ENCODE measurements at regions not wholly inside any gene's neighbourhood (a gene's known extent, or its start where the extent isn't known, plus 50 kb on each side); places are given as distances from the start of the nearest gene placed in this dataset.
"Not testable (repeated sequence)": the region's sequence is repeated elsewhere in the genome, so short reads cannot be mapped to it uniquely, and the experiment has no call there.

GRCh38 chr12:124476011-124476400, 91.4 kb downstream of the NCOR2 start:
- no peak for DNase-seq (ENCODE audit: low read depth)

GRCh38 chr12:124475295-124476010, 92.0 kb downstream of the NCOR2 start:
- no peak for DNase-seq (ENCODE audit: low read depth)

- no peak for DNase-seq (ENCODE audit: low read depth)
Observed at GRCh38 chr12:124474709-124475108, 92.7 kb downstream of the NCOR2 start.

DNA sequence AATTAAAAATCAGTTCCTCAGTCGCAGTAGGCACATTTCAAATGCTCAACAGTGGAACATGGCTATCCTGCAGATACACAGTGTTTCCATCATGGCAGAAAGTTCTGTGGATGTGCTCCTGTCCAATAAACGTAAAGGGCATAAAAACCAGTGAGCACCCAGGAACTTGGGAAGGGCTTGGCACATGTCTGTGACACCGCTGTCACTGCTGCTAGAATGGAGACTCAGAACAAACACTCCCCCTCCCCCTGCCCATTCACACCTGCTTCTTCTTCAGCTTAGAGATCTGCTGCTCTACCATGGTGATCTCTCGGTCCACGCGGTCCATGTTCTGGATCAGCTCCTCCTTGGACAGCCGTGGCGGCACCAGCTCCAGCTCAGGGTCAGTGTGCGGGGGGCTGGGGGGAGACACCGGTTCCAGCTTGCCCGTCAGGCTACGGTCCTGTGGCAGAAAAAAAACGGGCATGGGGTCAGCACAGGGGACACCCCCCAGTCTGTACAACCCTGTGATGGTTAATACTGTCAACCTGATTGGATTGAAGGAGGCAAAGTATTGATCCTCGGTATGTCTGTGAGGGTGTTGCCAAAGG, 94.6 kb downstream of the NCOR2 start:
- DNase-seq (ENCODE audit: low read depth) = no peak

DNA sequence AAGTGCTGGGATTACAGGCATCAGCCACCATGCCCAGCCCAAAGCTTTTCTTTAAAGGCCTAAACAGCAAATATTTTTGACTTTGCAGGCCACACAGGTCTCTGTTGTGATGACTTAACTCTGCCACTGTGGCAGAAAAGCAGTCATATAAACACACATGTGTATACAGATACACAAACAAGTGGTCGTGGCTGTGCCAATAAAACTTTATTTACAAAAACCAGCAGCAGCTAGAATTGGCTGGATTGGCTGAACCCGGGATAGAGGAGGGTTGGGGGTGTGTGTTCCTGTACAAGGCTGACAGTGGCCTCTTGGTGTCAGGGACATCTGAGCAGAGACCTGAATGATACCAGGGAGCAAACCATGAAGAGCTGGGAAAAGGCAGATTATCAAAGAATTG, 95.6 kb downstream of the NCOR2 start:
- DNase-seq (ENCODE audit: low read depth) = no peak

GRCh38 chr12:124470806-124471205, 96.6 kb downstream of the NCOR2 start:
- DNase-seq (ENCODE audit: low read depth) = no peak

DNA sequence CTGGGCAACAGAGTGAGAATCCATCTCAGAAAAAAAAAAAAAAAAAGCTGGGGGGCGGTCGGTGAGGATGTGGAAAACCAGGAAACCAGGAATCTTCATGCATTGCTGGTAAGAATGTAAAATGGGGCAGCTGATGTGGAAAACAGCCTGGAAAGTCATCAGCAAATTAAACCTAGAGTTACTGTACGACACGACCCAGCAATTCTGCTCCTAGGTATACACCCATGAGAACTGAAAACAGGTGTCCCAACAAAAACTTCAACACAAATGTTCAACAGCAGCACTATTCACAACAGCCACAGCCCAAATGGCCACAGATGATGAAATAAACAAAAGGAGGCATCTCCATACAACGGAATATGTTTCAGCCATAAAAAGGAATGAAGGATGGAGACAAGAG, 97.3 kb downstream of the NCOR2 start:
- no peak for DNase-seq (ENCODE audit: low read depth)

DNA sequence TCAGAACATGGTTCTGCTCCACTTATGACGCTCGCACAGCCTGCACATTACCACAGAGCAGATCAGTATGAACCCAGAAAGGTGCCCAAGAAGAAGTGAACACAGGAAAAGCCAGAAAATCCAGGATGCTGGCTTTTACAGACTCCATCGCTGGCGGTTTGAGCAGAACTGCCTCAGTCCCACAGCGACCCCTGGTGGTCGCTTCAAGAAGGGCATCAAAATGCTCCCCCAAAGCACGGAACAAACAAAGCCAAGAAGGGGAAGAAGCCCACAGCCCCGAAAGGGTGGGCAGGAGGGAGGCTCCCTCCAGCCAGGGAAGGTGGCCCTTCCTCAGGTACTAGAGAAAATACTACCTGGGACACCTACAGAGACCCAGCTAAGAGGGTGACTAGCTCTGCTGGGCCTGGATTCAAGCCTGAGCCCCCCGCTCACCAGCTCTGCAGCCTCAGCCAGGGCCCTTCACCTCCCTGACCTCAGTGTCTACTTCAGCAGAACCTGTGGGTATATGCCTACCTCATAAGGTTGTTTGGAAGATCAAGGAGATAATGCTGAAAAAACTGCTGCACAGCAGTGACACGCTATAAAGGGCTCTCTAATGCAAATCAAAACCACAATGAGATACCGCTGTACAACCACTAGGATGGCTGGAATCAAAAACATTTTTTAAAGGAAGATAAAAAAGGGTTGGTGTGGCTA, 98.1 kb downstream of the NCOR2 start:
- no peak for DNase-seq (ENCODE audit: low read depth)

DNA sequence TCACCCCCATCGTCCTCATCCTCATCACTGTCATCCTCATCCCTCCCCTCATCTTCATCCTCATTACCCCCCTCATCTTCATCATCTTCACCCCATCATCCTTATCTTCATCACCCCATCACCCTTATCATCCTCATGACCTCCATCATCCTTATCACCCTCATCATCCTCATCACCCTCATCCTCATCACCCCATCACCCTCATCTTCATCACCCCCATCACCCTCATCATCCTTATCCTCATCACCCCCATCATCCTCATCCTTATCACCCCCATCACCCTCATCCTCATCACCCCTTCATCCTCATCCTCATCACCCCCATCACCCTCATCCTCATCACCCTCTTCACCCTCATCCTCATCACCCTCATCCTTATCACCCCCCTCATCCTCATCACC, 99.9 kb downstream of the NCOR2 start:
- DNase-seq (ENCODE audit: low read depth) = not testable (repeated sequence)

- peak; percentile 85 for DNase-seq (ENCODE audit: low read depth)
Observed at GRCh38 chr12:124466216-124467128, 100.9 kb downstream of the NCOR2 start.

DNA sequence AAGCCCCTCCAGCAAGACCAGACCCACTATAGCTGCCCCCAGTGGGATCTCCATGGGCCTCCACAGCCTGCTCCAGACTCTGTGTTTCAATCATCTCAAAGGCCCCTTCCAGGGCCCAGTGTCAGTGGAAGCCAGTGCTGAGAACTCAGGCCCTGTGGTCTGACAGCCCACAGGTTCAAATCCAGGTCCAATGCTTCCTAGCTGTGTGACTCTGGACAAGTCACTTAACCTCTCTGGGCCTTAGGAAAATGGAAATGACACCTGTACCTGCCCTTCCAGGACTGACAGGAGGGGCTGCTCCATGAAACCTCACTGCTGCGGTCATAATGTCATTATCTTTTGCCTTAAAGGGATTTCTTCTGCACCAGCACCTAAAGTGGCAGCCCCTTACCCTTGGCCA, 101.9 kb downstream of the NCOR2 start:
- DNase-seq (ENCODE audit: low read depth) = no peak

DNA sequence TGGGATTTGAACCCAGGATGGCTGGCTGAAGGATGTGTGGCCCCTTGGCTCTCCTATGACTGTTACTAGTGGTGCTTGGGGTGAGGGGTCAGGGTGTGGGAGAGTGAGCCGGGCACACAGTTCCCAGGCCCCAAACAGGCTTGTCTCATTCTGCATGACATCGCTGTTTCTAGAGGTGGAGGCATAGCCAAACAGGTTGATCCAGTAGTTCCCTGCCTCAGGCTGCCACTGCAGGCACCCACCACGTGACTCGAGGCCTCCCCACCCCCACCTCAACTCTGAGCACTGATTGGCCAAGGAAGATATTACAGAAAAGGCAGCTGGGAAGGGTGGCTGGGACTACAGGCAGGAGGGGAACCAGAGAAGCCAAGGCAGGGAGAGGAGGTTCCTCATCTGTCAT, 102.6 kb downstream of the NCOR2 start:
- no peak for DNase-seq (ENCODE audit: low read depth)

- DNase-seq (ENCODE audit: low read depth) = no peak
Observed at GRCh38 chr12:124464062-124464461, 103.3 kb downstream of the NCOR2 start.

DNA sequence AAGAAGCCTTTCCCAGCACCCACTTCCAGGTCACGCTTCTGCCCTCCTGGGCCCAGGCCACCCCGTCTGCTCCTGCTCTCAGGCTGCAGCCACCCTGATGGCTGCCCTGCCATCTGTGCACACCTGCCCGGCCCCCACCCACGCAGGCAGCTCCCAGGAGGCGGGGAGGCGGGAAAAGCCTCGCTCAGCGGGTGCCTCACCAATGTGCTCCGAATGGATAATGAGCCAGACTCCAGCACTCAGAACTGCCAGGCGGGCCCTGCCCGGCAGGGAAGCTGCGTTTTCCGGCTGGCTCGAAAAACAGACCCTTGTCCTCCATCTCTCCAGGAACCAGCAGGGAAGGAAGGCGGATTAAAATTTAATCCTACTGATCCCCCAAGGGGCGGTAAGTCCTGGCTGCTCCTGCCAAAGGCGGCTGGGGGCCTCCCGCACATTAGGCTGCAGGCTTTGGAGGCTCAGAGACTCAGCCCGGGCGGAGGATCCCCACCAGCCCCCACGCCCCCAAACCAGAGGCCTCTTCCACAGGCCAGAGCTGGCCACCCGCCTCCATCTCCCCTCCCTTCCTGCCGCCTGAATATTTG, 104.0 kb downstream of the NCOR2 start:
- no peak for DNase-seq (ENCODE audit: low read depth)

DNA sequence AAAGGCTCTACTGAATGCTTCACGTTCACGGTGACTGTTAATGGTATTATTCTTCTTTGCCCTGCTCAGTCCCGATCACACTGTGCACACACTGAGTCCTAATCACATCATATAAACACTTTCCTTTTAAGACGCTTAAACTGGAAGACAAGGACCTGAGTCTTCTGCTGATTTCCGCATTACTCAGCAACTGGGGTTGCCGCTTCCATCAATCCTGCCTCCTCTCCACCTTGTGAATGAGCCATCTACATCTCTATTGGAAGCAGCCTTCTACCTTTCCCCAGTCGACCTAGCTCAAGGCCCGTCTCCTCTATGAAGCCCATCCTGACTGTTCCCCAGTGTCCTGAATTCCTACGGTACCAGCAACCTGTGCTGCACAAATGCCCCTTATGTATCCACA, 104.7 kb downstream of the NCOR2 start:
- no peak for DNase-seq (ENCODE audit: low read depth)

DNA sequence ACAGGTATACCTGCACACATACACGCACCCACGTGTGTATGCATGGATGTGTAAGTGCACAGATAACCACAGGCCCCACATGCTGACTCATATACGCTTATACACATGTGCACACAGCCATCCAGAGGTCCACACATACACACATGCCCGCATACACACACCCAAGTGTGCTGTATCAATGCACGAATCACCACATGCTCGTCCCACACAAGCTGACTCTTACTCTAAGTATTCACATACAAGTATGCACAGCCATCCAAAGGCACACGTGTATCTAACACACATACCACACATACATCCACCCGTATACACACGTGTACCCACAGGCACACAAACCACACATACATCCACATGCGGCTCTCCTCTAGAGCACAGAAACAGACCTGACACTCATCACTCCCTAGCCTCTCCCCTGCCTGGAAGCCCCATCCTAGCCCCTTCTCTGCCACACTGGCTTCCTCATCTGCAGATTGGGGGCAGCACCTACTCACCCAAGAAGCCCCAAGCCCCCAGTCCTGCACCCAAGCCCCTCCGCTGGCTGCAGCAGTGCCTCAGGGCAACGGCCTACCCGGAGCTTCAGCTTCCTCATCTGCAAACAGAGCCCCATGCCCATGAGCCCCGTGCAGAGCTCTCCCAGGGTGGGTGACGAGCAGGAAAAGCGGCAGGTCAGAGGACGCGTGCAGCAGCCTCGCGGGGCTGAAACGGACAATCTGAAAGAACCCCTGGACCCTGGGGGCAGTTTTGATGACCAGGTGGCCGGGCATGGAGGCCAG, 105.4 kb downstream of the NCOR2 start:
- DNase-seq (ENCODE audit: low read depth) = no peak

DNA sequence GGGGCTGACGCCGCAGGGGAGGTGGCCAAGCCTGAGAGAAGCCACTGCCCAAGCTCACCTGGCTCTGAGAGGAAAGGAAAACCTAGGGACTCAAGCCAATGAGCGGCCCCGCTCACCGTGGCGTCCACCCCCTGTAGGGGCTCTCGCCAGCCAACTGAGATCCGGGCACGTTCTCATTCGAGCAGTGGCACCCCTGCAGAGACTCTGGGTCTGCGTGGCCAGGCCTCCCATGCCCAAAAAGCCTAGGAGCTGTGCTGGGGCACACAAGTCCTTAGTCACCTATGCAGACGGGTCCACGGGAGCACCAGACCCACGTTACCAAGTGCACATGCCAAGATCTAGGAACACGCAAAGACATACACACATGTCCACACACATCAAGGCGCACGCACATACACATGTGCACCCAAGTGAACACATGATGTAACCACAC, 106.2 kb downstream of the NCOR2 start:
- DNase-seq (ENCODE audit: low read depth) = no peak

GRCh38 chr12:124460771-124461170, 106.6 kb downstream of the NCOR2 start:
- no peak for DNase-seq (ENCODE audit: low read depth)

DNA sequence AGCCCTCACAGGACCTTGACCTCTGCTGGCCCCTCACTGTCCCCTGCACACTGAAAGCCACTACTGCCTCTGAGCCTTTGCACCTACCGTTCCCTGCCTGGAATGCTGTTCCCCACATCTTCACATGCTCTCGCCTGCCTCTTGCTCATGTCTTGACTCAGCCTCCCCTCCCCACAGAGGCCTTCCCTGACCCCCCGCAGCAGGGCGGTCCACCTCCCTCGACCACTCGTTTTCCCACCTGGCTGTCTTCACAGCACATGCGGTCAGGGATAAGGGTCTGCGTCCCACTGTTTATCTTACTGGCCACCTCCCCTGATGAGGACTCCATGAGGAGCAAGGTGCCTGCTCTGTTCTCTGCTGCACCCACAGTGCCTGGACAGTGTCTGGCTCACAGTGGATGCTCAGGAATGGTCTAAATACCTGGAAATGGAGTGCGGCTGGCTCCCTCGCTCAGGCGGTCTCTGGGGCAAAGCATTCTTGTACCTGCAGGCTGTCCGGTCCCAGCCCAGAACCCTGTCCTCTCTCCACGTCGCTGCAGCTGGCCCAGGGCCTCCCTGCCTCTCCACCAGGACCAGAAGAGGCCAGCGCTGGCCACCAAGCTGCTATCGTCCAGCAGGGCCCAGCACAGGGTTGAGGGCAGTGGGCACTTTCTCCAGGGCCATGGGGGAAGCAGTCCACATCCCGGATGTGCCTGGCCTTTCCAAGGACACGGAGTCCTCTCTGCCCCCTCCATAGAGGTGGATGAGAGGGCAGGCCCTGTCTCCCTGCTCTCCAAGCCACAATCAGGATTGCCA, 107.4 kb downstream of the NCOR2 start:
- no peak for DNase-seq (ENCODE audit: low read depth)

Measured in stimulated activated CD8-positive, alpha-beta memory T cell treated with anti-CD3 and anti-CD28 coated beads, Interleukin-12 subunit alpha, Interleukin-12 subunit beta, amount 100 ng/mL, for 4 hours (primary cell).